ENCODE measurements at regions not wholly inside any gene's neighbourhood (a gene's known extent, or its start where the extent isn't known, plus 50 kb on each side); places are given as distances from the start of the nearest gene placed in this dataset.

DNA sequence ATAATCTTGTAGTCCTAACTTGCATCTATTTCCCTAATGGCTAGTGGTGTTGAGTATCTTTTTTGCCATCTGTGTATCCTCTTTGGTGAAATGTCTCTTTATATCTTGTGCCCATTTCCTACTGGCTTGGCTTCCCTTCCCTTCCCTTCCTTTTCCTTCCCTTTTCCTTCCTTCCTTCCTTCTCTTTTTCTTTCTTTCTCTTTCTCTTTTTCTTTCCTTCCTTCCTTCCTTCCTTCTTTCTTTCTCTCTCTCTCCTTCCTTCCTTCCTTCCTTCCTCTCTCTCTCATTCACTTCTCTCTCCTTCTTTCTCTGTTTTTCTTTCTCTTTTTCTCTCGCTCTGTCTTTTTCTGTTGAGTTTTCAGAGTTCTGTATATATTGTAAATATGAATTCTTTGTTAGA lies 61.5 kb upstream of the SLC4A4 start:
- Histone ChIP-seq H3K9me3 (replicated peaks) (no peaks in the 10 kb centered on the region), H3K4me1 (no peaks in the 10 kb centered on the region), H3K27me3 (no peaks in the 10 kb centered on the region), H3K27ac (no peak overlapping the region), H3K4me3 (no peak overlapping the region), H3K36me3 (no peaks in the 10 kb centered on the region)
- DNase-seq, result no peak

DNA sequence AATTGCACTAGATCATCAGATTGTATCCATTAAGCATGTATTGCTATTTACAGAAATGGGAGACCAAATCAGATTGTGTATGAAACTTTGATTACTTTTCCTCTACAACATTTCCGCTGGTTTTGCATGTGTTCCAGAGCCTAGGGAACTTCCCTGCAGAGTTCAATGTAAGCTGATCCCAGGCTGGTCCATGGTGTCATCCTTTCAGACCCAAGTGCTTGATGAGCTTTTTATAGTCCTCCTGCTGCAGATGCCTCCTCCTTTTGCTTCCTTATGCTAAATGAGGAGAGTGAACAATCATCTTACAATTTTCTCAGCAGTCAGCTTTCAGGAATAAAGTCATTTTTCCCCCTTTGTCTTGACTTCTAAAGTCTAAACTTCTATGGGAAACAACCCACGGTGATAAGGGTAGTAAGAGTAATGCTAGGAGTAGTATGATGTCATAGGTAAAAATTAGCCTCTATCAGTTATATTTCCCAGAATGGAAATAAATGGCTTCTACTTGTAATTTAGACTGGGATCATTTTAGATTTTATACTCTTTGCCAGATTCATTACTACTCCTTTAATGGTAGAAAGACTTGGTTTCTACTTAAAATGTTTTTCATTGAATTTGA lies 55.1 kb upstream of the SLC4A4 start:
- no peaks in the 10 kb centered on the region for H3K4me1 ChIP-seq
- H3K4me3 ChIP-seq, result no peak overlapping the region
- no peaks in the 10 kb centered on the region; the same call in 1 of the 2 replicates for H3K27me3 ChIP-seq
- no peaks in the 10 kb centered on the region for H3K36me3 ChIP-seq
- no peak overlapping the region for H3K27ac ChIP-seq
- DNase-seq, result no peak
- H3K9me3 ChIP-seq (replicated peaks), result no peaks in the 10 kb centered on the region

DNA sequence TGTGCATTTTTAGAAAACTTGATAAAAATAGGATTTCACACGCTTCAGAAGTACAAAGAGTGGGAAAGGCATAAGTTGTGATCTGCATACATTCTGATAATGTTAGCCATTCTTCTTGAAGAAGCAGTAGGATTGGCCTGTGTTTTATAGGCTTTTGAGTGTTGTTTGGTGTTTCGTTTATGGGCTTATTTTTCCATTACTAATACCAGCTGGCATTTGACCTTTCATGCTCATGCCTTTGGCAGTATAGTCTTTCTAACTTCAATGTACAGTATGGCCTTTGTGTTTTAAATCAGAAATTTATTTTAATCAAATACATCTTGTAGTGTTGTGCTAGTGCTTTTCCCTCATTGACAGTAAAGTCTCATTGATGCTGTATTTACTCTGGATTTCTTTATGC lies 51.5 kb upstream of the SLC4A4 start:
- DNase-seq, result no peak

DNA sequence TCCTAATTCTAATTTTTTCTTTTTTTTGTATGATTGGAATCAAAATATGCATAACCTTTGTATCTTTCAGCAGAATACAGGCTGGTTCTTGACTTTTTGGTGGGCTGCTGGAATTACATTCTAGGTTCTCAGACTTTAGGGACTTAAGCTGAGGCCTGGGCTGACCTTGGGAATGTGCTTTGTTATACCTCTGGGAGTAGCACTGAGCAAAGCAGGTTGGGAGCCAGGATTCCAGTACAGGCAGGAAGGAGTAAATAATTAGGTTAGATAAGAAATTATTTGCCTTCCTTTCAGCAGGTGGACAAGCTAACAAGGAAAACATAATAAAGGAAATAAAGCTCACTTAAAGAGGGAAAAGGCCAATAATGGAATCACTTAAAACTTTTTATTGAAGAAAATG lies 49.9 kb upstream of the SLC4A4 start:
- Histone ChIP-seq H3K27me3 (no peaks in the 10 kb centered on the region), H3K9me3 (replicated peaks) (no peaks in the 10 kb centered on the region), H3K36me3 (no peaks in the 10 kb centered on the region), H3K27ac (no peak overlapping the region), H3K4me1 (no peaks in the 10 kb centered on the region), H3K4me3 (no peak overlapping the region)
- no peak for DNase-seq

More for the DNA sequence above, 51.5 kb upstream of the SLC4A4 start:
- no peak overlapping the region for H3K4me3 ChIP-seq
- no peaks in the 10 kb centered on the region for H3K9me3 ChIP-seq (replicated peaks)
- H3K4me1 ChIP-seq, result no peaks in the 10 kb centered on the region
- H3K27me3 ChIP-seq, result no peaks in the 10 kb centered on the region; the same call in 1 of the 2 replicates
- H3K27ac ChIP-seq, result no peak overlapping the region
- H3K36me3 ChIP-seq, result no peaks in the 10 kb centered on the region
